Stimulated activated CD4-positive, alpha-beta T cell treated with anti-CD3 and anti-CD28 coated beads, Interleukin-15, amount 100 ng/mL, for 48 hours (primary cell): ENCODE measurements at regions not wholly inside any gene's neighbourhood (a gene's known extent, or its start where the extent isn't known, plus 50 kb on each side); places are given as distances from the start of the nearest gene placed in this dataset.

ENCODE experiments used
- DNase-seq, 2 donors: peaks; one replicate each; pipeline ENCODE4 v3.0.0-alpha.2; 2020; ENCODE audit warnings: low read depth in 2 of 2

DNA sequence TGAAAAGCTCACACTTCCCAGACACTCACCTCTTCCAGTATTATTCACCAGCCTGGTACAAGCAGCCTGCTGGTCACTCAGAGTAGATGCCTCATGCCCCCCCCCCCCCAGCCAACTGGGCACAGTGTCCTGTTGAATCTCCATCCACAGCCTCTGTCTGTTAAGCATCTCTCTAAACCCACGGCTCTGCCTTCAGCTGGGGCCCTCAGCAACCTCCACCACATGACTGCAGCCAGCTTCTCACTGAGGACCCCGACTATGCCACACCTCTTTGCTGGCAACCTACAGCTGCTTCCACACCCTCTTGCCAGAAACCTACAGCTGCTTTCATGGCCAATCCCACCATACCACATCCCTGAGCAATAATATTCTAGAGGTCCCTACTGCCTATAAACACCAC, 113.1 kb downstream of the RHOU start:
- DNase-seq: no peak

DNA sequence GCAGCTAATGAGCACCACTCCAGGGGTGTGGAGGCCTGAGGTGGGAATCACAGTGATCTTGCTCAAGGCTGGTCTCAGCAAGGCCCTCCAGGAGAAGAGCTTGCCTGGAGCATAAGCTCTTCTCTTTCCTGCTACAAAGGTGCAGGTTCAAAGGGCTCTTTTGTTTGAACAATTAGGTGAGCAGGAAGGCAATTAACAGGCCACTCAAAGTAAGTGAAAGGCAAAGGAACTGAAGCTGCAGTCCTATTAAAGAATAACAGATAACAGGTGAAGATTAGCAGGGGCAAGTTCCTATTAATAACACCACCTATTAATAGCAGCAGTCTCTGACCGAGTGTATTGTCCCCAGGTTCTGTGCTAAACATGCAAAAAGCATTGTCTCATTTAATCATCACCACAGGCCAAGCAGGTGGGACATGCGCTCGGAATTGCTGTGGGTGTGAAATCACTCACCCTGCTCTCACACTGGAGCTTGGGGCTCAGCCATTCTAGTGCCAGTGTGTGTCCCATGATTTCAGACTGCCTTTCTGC, 113.8 kb downstream of the RHOU start:
- DNase-seq: no peak

DNA sequence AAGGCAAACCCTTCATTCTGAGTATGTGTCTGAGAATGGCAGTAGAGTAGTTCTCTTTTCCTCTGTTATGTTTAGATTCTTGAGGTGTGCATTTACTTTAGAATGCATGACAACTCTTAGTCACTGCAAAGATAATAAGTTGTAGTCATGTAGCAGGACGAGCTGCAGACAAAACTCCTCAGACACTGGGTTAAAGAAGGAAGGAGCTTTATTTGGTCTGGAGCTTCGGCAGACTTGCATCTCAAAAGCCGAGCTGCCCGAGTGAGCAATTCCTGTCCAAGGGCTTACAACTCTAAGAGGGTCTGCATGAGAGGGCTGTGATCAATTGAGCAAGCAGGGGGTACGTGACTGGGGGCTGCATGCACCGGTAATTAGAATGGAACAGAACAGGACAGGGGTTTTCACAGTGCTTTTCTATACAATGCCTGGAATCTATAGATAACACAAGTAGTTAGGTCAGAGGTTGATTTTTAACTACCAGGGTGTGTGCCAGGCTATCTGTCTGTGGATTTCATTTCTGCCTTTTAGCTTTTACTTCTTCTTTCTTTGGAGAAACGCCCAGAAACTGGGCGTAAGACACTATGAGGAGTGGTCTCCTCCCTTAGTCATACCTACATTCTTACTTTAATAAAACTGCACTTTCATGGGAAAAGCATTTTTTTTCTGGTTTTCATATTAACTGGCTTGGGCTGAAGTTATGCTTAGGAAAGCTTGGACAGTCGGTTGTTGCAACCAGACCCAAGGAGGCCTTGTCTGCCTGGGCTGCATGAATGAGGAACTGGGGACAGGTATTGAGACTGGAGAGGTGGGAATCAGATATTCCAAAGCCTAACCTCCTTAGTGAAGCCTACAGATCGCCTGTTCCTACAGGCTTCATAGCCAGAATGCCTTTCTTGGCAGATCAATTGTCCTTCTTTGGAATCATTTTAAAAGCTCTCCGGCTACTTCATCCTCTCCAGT, 115.1 kb downstream of the RHOU start:
- DNase-seq: no peak

DNA sequence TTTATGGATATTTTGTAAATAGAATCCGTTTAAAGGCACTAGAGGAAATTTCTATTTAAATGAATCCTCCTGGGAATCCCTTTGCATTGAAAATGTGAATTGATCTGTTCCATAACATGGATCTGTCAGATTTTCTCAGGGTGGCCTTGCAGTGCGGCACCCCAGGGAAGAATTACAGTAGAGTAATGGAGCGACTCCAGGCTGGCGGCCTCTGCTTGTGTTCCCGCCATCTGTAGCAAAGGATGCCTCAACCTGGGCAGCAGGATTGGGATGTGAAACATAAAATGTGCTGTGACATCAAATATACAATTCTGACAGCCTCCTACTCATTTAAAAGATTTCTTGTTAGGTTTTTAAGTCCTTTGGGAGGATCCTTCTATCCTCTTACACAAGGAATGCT, 115.9 kb downstream of the RHOU start:
- DNase-seq: no peak

DNA sequence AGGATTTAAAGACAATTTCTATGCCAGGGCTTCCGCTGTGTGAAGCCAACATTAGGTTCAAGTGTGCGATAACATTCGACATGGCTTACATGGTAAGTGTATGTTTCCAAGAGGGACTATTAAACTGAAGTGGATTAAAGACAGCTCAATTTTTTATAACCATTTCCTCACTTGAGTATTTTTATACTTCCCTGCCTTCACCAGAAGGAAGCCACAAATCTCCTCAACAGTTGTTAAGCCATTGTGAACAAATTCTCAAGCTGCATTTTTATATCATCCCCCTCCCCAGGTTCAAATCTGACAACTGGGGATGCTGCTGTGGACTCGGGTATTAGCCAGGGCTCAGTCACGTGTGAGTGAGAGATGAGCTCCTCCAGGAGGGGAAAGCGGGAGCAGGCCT, 116.3 kb downstream of the RHOU start:
- no peak for DNase-seq

DNA sequence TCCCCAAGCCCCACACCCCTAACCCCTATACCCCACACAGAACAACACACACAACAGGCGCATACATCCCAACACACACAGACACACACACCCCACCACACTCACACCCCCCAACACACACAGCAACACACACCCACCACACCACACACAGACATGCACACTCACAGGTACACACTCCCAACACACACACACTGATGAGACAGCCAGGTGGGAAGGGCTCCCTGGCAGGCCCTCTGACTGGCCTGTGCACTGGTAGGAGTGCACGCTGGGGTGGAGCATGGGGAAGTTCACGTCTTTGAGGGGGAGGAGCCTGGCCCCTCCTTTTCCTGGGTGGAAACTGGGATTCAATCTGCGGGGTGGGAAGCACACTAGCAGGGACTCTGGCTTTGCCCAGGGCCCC, 116.7 kb downstream of the RHOU start:
- no peak for DNase-seq

DNA sequence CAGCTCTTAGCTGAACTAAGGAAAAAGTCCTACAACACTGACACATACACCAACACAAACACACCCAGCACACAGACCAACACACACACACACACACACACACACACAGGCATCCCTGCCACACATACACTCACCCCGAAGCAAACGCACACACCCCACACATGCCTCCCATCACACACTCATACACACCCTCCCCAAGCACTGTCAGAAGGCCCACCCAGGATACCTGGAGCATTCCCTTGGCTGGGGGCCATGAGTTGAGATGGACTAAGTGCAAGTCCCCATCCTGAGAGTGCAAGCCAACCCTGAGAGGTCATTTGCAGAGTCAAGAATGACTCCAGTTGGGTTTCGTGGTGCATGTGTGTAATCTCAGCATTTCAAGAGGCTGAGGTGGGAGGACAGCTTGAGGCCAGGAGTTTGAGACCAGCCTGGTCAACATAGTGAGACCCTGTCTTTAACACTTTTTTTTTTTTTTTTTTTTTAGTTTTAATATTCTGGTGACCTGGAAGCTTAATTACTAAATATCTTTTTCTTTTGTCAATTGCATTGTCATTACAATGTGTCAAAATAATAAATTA, 117.3 kb downstream of the RHOU start:
- no peak for DNase-seq

DNA sequence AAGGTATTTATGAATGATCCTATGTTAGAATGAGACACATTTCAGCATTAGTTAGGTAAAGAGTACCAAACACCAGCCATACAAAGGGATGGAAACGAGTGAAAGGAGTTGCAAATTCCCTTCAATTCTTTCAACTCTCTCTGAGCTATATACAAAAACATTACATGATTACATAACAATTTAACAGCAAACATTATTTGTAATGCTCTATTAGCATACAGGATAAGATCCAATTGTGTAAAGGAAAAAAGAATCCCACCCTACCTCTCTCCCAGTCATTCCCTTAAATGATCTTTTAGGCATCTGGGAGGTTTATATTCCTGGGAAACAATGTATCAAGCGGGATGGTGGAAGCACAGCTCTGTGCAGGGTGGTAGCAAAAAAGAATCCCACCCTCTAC, 117.9 kb downstream of the RHOU start:
- DNase-seq: no peak

DNA sequence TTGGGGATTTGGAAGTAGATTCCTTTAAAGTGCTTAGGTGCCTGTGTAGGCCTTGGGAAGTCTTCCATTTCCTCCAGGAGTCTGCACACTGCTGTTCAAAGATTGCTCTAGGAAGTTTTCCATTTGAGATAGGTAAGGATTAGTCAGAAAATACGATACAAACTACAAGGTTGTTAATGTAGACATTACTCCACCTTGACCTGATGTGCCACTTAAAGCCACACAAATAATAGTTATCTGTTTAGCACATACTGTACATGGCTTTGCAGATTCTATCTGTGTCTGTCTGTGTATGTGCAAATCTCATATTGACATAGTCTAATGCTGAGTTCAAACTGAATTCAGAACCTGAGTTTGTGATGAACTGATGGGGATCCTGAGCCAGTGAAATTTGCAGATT, 118.4 kb downstream of the RHOU start:
- no peak for DNase-seq

DNA sequence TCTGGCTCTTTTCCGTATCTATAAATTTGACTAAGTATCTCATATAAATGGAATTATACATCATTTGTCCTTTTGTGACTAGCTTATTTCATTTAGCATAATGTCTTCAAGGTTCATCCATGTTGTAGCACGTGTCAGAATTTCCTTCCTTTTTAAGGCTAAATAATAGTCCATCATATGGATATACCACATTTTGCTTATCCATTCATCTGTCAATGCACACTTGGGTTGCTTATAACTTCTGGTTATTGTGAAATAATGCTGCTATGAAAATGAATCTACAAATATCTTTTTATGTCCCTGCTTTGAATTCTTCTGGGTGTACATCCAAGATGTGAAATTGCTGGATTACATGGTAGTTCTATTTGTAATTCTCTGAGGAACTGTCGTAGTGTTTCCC, 119.6 kb downstream of the RHOU start:
- DNase-seq: no peak

DNA sequence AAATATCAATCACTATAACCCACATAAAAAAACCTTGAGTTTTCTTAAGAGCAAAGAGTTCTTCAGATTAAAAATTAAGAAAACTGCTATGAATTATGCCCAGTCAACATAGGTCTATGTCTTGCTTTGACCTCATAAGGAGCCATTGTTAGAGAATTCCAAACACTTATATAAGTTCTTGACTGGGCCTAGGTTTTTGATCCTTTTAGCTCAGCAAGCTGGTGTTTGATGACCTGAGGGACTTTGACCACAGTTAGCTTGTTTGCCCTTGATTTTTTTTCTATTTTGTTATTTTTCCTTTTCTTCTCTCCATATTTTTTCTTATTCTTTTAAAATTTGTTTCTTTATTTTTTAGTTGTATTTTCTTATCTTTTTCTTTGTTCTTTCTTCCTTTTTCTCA, 122.3 kb downstream of the RHOU start:
- no peak for DNase-seq

DNA sequence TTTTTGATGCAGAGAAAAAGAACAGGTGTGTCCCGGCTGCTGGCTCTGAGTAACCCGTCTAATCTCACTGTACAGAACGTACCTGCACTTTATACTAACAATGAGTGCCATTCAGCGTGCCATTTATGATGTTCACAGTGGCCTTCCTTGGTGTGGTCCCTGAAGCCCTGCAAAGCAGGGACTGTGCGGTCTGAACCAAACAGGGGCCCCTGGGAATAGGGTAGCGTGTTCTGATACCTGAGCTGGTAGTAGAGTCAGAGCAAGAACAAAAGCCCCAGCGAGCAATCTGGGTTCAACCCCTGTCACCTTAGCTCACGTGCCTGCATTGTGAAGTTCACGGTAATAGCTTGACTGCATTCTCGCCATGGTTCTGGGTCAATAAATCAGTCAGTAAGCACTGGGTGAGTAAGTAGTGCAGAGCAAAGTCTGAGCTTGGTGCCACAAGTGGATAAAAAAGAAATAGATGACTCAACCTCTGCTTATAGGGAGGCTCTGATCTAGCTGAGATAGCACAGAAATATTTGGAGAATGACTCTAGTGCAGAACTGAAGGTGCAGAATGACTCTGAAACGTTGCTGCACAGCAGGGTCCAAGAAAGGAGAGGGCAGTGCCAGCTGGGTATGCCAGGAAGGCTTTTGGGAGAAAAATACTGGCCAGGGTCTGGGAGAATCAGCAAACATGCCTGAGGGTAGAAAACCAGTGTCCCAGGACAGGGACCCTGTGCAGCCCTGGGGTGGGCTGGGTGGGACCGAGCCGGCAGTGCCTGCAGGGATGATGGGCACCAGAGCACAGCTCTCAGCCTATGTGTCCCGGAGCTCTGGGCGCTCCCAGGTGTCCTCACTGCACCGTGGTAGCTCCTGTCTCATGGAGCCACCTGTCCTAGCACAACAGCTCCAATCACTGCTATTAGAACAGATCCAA, 125.9 kb downstream of the RHOU start:
- DNase-seq: peak; percentile 7 to 19

DNA sequence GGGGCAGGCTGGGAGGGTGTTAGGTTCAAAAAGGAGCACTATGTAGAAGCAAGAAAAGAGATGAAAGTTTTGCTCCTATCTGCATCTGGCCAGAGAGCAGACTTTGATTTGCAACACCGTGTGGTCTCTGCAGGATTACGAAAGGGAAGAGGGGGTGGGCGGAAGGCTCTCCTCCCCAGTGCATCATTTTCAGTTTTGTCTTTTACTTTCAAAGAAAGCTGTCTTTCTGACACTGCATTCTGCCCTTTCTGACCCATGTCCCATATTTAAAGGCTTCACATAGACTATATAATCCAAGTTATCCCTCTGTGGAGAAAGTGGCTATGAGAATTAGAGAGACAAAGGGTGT, 126.5 kb downstream of the RHOU start:
- no peak for DNase-seq

DNA sequence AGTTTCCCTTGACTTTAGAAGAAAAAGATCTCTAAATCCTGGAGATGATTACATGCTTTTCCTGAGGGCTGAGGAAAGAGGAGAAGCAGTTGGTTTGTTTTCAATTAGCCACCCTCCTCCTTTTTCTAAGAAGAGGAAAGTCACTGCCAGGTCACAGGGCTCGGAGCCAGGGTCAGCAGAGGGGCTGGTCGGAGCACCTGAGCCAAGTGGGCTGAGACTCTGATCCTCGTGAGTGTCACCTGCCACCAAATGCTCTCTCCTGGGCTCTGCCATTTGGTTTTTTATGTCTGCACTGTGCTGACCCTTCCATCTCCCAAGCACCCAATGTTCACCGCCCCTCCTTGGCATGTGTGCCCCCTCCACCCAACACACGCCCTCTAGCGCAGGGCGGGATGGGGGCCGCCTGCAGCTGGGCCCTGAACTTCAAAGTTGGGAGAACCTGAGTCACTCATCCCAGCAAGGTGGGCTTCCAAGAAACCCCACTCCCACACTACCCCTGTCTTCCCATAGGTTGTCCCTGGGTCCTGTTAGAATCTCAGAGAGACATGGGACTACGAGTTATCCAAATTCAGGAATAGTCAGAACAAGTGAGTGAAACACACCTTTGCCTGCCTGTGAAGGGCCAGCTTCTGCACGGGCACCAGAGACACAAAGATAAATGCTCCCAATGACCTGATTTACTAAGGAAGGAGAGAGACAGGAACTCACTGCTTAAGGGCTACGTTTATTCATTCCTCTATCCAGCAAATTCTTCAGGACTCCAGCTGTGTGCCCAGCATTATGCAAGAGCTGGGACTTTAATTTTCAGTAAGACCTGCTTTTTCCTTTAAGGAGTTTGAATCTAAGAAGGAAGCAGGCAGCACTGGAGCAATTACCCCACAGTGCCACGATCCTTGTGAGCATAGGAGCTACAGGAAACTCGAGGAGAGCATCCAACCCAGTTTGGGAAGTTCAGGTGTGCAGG, 127.5 kb downstream of the RHOU start:
- no peak for DNase-seq

DNA sequence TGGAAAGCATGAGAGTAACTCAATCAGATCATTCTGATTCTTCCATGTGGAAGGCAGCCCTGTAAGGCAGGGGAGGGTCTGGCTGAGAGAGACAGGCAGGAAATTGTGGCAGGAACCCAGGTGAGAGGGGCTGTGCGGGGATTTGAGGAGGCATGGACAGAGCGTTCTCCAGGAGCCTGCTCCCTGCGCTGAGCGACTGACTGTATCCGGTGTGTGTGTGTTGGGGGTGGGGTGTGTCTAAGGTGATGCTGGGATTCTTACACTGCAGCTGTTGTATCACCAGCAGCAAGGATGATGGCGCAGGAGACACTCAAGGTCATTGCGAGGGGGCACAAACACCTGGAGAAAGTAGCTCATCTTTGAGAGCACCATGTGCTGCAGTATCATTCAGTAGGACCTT, 128.5 kb downstream of the RHOU start:
- no peak for DNase-seq

DNA sequence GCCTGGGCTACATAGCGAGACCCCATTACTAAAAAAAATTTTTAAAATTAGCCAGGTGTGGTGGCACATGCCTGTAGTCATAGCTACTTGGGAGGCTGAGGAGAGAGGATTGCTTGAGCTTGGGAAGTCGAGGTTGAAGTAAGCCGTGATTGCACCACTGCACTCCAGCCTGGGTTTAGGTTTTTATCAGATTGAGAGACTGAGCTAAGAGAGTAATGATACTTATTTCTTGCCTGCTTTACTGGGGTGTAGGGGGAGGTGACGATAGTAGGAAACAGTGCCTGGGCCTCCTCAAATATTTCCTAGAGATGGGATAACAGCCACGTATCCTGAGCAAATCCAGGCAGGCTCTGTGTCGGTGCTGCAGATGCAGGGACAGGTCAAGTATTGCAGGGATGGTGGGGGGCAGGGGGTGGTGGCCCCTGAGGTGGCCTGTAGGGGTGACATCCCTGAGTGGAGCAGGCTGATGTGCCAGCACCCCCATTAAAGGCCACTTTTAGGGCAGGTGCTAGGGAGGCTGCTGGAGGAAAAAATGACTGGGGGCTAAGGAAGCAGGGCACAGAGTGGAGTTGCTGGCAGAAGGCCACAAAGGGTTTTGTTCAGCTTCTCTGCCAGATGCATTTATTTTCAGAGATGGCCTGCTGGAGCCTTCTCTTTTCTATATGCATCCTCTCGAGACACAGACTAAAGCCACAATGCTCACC, 130.5 kb downstream of the RHOU start:
- DNase-seq: no peak

DNA sequence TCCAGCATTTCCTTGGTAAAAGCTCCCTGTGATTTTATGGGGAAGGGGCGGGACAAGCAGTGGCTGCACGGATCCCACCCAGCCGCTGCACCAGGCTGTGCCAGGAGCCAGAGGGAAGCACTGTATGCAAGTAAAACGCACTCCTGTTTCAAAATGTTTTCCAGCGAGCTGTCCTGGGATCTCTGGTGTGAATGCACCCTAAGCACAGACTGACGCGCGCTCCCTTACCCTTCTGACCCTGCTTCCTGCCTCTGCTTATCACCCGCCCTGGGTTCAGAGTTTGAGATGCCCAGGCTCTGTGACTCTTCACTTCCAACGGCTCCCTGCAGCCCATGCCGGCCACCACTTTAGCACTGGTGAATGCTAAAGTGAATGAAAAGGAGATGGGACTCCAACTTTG, 131.2 kb downstream of the RHOU start:
- no peak for DNase-seq

DNA sequence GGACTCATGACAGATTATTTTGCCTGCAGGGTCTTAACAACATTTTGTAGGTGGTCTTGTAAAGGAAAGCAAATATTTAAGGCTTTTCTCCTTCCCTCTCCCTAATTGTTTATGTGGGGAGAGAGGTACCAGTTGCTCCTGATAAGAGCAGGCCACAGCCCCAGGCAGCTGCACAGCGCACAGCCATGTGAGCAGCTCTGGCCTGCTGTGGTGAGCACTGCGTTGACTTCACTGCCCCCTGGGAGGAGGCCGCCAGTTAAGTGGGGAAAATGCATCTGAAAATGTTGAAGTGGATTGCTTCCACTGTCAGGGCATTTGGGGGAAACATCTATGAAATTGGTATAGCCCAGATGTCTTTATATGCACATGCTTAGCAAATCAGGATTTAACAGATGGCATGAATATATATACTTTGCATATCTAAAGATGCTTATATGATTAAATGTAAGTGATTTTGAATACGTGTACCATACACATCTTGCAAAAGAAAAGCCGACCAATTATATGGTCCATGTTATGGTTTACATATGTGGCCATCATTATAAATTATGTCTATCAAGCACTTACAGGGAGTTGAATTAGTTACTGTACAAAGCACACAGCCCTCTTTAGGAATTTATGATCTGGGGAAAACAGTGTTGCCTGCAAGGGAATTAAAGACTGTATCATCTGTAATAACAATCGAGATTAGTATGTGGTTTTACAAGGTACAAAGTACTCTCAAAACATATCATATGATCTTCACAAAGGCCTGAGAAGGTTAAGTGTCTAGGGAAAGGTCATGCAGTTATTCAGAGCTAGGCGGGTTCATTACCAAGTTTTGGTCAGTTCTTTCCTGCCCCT, 132.1 kb downstream of the RHOU start:
- DNase-seq: no peak

DNA sequence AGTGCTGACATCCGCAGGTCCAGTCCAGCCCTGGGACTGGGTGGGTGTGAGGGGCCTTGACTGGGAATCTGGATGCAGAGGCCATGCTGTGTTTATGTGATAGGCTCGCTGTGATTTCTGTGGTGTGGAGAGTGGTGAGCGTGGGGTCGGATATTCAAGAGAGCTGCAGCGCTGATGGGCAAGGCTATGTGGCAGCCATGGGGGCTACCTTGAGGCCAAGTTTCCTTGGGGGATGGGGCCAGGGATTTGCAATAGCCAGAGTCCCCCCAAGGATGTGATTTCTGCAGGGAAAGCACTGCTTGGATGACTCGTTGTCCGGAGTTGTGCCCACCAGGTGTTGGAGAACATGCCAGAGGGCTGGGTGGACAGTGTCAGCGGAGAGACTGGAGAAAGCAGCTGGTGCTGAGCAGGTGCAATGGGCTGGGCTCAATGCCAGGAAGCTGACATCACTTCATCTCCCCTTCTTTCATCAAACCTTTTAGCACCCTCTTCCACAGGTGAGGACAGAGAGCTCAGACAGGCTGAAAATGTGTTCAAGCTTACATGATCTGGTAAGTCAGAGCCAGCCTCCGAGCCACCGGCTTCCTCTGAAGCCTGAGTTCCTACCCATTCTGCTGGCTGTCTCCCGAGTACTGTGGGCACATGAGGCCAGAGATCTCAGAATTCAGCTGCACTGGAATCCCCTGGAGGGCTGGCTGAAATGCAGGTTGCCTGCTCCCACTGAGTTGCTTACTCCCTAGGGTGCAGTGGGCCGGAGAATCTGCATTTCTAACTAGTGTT, 132.9 kb downstream of the RHOU start:
- no peak for DNase-seq
